HPDE6-E6E7 (cell line): ENCODE measurements at regions not wholly inside any gene's neighbourhood (a gene's known extent, or its start where the extent isn't known, plus 50 kb on each side); places are given as distances from the start of the nearest gene placed in this dataset.

Experiments
- DNase-seq: peaks from one replicate; pipeline ENCODE4 v3.0.0; 2011; ENCODE audit warnings: missing footprints; ENCODE audit errors: extremely low spot score

DNA sequence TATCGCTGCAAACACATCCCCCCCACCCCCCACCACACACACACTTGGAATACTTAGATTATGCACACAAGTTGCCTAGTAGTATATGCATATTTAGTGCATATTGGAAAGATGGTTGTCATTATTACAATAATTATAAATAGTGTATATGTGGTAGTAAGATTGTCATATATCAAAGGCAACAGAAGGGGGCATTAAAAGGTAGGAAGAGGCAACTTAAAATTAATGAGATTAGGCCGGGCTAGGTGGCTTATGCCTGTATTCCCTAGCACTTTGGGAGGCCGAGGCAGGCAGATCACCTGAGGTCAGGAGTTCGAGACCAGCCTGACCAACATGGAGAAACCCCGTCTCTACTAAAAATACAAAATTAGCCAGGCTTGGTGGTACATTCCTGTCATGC, 52.1 kb downstream of the GSC start:
- no peak for DNase-seq

DNA sequence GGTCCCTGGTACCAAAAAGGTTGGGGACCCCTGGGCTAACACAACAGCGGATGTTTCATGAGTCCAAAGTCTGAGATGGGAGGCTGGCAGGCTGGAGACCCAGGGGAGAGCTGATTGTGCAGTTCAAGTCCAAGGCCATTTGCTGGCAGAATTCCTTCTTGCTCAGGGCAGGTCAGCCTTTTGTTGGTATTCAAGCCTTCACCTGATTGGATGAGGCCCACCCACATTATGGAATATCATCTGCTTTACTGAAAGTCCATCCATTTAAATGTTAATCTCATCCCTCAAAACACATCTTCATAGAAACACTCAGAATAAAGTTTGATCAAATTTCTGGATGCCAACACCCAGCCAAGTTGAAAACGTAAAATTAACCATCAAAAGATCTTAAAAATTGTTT, 52.9 kb downstream of the GSC start:
- DNase-seq, result no peak

DNA sequence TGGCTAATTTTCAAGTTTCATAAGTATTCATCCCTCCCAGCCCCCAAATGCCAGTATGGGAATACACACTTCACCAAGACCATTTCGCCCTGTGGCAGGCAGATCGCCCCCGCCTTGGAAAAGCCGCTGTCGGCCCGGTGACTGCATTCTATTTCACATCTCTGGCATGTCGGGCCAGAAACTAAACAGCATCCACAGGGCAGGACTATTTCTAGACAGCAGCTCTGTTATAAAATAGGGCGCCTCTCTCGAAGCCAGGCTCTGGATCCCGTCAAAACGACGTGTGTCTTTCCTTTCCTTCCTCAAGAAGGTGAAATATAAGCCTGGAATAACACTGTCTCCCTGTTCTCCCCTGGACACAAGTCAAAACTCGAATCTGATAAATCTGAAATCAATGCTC, 56.8 kb downstream of the GSC start:
- DNase-seq, result no peak

DNA sequence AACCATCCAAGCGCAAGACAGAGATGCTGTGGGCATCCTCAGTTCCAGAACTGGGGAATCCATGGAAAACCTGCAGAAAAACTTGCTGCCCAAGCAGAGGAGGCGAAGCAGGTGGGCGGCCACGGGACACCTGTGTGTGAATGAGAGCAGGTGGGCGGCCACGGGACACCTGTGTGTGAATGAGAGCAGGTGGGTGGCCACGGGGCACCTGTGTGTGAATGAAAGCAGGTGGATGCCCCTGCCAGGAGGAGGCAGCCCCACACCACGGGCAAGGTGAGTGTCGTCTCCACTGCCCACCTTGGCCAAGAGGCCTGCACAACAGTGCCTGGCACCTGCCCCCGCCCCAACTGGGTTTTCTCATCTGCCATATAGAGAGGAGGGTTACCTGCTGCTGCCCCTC, 59.2 kb downstream of the GSC start:
- no peak for DNase-seq

DNA sequence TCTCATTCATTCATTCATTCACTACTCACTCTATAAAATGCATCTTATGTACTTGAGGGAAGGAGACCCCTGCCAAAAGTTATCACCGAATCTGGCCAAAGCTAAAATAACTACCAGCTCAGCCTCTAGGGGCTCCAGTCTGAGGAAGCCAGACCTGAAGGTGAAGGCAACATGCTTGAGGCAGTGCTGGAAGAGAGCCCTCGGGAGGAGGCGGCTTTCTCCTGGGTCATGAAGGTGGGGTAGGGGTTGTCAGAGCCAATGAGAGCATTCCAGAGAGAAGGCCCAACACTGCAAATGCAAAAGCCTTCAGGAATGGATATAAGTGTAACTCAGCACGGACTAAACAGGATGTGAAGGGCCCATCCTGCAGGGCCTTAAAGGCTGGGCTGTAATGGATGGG, 62.4 kb downstream of the GSC start:
- DNase-seq, result no peak

DNA sequence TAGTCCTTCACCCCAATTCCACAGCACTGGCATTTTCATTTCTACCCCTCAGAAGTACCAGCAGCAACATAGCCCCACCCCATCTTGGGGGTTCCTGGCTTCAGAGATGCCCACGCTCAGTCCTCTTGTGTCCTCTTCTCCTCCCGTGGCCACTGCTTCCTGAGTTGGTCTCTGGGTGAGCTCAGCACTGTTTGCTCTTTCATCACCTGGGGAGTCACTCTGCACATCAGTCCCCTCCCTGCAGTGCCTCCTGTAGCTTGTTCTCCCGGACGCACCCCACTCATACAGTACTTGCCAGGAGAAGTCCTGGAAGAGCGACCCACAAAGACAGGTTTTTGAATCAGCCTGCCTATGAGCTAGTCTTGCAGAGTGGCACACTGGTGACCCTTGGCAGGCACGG, 63.8 kb downstream of the GSC start:
- no peak for DNase-seq

DNA sequence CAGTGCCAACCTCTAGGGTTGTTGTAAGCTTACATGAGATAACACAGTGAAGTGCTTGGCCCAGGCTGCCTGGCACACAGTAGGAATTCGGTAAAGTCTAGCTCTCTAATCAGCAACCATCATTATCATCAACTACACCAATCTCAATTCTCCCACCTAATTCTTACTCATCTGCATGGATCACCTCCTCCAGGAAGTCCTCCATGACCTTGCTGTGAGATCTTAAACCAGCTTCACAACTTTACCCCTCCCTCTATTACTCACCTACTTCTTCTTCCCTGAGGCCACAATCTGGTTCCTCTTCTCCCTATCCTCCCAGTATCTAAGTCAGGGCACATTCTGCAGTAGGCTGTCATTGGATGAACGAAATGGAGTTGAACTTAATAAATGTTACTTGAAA, 67.3 kb downstream of the GSC start:
- peak; percentile 19 for DNase-seq

DNA sequence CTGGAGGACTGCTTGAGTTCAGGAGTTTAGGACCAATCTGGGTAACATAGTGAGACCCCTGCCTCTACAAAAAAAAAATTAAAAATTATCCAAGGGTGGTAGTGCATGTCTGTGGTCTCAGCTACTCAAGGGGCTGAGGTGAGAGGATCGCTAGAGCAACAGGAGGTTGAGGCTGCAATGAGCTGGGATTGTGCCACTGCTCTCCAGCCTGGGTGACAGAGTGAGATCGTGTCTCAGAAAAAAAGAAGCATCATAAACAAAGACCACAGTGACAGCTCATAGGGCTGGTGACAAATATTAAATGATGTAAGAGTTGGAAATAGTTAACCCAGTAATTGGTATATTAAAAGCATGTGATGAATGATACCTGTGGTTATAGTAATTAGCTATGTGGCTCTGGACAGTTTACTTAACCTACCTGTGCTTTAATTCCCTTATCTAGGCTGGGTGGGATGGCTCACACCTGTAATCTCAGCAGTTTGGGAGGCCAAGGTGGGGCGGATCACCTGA, 68.0 kb downstream of the GSC start:
- DNase-seq, result no peak

DNA sequence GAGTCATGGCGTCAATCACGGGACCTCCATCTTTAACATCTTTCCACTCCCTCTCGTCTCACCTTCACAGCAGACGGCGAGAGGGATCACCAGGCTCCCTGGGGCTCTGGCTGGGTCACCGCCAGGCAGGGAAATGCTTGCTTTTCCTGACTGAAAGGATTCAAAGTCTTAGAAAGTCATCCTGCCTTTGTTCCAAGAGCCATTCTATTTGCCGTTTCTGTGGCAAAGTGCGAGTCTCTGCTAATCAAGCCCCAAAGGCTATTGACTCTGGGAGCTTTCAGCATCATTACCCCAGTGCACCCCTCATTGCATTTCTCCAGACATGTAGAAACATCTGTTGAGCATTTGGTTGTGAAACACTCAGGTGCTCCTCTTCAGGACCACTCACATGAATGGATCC, 69.6 kb downstream of the GSC start:
- DNase-seq, result no peak

DNA sequence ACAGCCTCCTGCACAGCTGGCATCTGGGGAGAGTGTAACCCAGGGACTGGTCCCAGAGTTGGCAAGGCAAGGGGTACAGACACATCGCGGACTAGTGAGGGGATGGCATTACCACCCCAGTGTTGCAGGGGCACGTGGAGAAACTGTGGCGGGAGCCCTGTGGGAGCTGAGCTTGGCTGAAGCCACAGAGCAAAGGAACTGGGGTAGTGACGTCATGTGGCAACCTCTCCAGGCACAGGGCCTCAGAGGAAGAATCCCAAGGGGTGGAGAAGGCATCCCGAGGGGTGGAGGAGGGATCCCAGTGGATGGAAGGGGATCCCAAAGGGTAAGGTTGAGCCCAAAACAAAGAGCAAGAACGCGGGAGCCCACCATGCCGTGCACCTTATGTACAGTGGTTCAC, 70.1 kb downstream of the GSC start:
- DNase-seq, result no peak

DNA sequence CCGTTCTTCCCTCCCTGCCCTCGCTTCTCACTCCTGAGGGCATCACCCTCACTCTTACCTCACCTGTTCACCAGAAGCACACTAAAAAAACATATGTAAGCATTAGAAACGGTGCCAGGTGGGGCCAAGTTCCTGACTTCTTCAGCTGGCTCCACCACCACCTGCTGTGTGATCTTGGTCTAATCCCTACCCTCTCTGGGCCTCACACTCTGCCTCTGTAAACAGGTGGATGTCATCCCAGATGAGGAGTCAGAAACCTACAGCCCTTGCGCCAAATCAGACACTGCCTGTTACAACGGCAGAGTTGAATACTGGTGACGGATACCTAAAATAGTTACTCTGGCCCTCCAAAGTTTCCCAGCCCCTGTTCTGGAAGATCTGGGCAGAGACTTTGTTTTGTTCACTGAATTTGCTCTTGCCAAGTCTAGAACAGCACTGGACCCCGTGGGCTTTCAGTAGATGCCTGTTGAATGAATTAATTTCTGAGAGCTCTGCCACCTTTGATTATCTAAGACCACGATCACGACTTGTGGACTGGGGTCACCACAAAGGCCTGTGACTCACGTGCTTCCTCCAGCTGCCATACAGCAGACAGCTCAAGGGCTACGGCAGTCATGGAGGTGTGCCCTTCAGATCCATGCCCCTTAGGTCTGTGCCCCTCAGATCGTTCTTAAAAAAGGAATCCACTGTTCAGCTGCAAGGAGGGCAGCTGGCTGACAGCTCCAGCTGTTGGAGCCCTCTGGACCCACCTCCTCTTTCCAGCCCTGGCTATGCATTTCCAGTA, 71.9 kb downstream of the GSC start:
- no peak for DNase-seq

DNA sequence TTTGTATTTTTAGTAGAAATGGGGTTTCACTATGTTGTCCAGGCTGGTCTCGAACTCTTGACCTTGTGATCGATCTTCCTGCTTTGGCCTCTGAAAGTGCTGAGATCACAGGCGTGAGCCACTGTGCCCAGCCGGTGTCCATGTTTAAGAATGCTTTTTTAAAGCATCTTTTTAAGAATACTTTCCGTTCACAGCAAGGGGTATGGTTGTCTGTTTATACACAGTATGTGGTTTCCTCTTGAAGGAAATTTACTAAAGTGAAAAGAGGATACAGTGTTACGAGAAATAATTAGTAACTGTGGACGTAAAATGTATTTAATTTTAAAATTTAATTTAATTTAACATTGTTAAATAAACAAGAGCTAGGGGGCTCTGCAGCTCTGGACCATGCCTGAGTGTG, 73.4 kb downstream of the GSC start:
- no peak for DNase-seq

DNA sequence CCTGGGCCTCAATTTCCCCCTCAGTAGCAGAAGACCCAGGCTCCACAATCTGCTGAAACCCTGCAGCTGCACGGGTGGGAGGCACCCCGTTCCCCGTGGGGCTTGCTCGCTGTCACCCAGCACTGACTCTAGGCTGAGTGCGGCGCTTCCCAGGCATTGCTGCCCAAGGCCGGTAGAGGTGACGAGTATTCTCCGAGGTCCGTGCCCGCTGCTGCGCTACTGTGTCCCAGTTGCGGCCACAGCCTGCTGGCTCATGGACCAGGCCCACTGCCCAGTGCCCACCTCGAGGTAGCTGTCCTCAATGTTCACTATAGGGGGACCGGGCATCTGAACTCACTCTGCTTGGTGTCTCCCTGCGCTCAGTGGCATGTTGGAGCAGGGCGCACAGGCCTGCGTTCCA, 74.7 kb downstream of the GSC start:
- no peak for DNase-seq

DNA sequence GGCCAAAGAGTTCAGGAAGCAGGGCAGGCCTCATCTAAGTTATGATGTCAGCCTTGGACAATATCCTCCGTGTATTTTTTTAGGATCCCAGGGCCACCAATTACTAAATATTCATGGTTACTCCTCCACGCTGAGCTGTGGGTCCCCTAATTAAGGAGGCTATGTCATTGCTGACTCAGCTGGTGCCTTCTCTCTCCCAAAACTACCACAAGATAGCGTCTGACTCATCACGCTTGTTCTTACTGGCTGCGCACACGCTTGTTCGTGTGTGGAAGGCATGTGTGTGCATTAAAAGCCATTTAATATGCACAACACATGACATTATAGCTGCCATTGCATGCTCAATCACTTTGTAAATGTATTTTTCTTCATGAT, 78.3 kb downstream of the GSC start:
- DNase-seq, result no peak

DNA sequence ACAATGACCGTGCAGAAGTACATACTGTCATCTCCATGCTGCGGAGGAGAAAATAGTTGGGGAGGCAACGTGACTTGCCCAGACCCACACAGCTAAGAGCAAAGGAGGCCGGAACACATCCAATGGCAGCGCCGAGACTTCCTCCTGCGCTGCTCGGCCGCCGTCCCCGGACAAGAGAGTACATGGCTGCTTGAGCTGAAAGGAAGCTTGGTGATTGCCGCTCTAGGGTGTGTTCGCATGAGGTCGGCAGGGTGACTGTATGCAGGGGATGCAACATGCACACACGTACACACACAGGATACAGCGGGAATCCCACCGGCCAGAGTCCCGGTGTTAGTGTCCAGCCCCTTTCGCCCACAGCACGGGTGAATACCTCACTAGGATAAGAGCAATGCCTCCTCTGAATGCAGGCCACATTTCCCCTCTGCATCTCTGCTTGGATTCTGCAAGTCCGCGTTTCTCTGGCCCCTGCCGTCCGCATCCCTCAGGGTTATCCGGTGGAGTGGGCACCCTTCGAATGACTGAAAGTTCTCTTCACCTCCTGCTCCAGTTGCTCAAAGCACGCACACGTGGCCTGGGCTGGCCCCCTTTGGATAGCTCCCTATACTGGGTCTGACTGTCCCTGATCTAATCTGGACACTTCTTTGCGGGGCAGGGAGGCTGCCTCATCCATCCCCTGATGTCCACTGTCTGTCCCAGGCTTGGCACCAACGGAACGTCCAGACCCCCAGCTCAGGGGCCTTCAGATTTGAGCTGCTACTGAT, 78.8 kb downstream of the GSC start:
- DNase-seq, result no peak

DNA sequence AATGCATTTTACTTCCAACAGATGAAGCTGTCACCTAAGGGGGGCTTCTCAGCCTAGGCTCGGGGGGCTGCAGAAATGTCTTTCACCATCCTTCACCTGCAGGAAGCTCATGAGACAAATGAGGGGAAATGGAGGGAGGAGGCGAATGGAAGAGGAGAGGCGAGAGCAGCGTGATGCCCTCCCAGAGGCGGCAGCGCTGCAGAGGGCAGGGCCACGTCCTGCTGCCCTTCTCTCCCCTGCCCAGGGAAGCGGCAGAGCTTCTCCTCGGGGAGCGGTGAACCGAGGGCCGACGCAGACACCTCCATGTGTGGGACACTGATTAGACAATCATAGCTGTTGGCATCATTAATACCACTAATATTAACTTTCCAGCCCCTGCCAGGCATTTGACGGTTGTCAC, 78.3 kb downstream of the SERPINA3 start:
- no peak for DNase-seq

DNA sequence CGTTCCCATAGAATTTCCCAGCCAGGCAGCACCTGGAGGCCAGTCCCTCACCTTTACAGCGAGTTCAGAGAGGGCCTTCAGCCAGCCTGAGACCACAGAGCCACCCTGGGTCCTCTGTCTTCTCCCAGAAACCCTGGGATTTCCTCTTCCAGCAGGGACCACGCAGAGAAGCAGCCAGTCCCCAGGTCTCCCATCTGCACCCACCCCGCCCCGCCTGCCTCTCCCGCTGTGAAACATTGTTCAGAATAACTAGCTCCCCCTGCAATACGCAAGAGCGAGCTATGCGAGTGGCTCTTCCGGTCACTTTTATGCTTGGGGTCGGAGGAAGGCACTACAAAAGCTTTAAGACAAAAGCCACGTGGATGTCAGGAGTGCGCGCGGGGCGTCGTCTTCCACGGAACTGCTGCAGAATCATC, 77.8 kb downstream of the SERPINA3 start:
- DNase-seq, result no peak

DNA sequence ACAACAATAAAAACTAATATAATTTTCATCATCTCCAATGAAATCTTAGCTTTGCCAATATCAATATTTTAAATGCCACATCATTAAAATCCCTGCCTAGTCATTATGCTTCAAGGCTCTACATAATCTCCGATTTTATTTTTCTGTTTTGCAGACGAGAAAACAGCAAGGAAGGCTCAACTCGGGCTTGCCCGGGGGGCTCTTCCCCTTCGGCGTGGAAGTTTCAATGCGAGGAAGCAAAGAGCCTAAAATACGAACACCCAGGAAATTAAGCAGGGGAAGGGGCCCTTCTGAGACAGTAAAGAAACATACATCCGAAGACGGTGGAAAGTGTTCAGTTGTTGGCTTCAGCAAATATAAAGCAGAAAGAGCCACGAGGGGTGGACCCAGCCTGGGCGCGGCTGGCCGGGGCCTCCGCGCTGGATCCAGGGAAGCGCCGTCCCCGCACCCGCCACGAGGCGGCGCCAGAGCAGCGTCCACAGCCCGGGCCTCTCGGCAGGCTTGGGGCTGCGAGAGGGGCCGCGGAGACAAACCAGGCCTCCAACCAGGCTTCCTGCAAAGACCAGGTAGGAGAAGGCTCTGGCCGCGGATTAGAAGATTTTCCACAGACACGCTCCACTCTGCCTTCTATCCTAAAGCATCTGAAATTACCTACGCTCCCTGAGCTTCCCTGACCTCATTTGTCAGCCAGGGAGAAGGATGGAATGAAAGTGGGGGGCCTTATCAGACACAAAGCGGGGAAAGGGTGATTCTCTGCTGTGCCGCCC, 77.2 kb downstream of the SERPINA3 start:
- DNase-seq, result peak; percentile 58

DNA sequence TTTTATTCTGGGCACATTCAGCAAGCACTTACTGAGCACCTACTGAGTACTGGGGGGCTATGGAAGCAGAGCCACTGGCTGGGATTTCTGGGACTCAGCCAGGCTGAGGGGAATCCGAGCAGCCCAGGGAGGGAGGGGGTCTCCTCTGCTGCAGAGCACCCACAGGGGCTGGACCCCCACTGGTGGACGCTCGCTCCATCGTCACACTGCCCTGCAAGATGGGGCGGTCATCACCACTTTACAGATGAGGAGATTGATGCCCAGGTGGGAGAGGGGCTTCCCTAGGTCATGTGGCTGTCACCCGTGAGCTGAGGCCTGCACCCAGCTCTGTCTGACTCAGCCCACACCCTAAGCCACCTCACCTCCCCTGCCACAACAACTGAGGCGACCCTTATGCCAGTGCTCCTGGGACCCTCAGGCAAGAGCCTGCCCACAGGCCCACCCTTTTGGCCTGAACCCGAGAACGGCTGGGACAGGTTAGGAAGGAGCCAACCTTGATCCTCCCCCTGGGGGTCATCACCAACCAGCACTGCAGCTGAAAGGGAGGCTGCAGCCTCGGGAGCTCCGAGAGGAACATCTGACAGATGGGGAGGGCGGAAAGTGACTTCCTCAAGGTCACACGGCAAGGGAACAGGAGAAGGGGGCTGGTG, 74.4 kb downstream of the SERPINA3 start:
- DNase-seq, result no peak

DNA sequence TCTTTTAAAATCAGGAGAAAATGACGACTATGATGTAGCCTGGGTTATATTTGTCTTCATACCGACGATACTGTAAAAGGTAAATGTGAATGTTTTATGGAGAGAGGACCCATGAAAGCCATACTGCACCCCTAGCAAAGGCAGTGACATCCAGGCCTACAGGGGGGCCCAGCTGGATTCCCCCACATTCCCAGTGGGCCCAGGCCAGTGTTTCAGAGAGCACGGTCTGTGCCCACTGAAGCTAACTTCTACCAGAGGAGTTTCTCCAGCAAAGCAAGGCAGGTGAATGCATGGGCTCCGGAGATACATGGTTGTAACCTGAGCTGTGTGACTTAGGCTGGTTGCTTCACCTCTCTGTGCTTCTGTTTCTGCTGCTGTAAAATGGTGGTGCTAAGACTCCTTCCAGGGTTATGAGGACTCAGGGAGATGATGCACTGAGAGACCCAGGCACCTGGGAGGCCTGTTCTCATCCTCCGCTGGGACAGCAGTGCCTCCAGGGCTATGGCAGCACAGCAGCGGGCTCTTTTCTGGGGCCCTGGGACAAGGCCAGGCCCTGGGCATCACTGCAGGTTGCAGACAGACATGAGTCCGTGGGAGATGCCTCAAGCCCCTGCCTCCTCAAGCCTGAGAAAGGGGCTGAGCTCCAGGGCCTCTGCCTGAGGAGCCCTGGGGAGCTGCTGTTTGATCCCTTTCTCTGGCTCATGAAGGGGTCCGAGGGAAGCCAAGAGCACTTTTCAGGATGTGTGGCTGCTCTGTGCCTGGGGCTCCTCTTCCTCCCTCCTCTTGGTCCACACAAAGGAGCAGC, 73.7 kb downstream of the SERPINA3 start:
- no peak for DNase-seq

DNA sequence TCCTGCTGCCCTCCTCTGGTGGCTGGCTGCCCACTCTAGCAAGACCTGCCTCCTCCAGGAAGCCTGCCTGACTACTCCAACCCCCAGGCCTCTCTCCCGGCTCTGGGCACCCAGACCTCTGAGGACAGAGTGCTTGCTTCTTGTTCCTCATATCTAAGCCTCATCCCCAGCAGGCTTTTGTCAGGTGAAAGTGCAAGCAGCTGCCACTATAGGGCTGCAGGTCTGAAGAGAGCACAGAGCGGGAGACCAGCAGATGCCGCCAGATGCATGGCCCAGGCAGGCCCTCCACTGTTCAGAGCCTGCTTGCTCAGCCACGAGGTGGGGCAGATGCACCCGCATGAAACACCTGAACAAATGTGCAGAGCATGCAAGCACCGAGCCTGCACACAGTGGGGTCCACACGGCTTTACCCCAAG, 73.0 kb downstream of the SERPINA3 start:
- no peak for DNase-seq
